OCI-LY7 (cell line): ENCODE measurements at regions not wholly inside any gene's neighbourhood (a gene's known extent, or its start where the extent isn't known, plus 50 kb on each side); places are given as distances from the start of the nearest gene placed in this dataset.

Experiments
- BruUV-seq: library from RNA; stranded (reverse); fragments of 400-500 nt; replicated peaks from 2 replicates; lab custom pipeline; 2021; lab: Mats Ljungman, UMichigan
- CTCF ChIA-PET: fragments of 300-600 bp; sonication (Branson Sonifier 250); formaldehyde crosslinking; loops from one replicate; lab custom pipeline; 2022; ENCODE audit warnings: antibody characterized with exemption; ENCODE audit not compliant: unreplicated experiment; lab: Charles Lee
- POLR2A ChIA-PET: fragments of 300-600 bp; sonication (Branson Sonifier 250); formaldehyde crosslinking; loops from one replicate; lab custom pipeline; 2022; ENCODE audit warnings: antibody characterized with exemption; lab: Charles Lee
- DNase-seq: peaks from one replicate; pipeline ENCODE4 v3.0.0-alpha.2; 2015; ENCODE audit warnings: low spot score
- H2AFZ ChIP-seq: fragments of 200-600 bp; sonication (generic), shearing (Covaris generic); 2 replicates; pipeline ENCODE4 v1.6.1; 2014; ENCODE audit warnings: mild to moderate bottlenecking, antibody characterized with exemption, low read length, moderate library complexity
- H3K27ac ChIP-seq: fragments of 200-600 bp; sonication (generic); 2 replicates; pipeline ENCODE4 v1.5.1; 2014; ENCODE audit warnings: mixed run types, low read depth, mild to moderate bottlenecking, moderate library complexity, low read length, inconsistent platforms; ENCODE audit not compliant: poor library complexity, severe bottlenecking
- H3K36me3 ChIP-seq: fragments of 200-600 bp; sonication (generic); 2 replicates; pipeline ENCODE4 v1.6.1; 2014; ENCODE audit warnings: mild to moderate bottlenecking, antibody characterized with exemption, low read length, moderate library complexity, mixed read lengths; ENCODE audit not compliant: insufficient read depth
- H3K4me1 ChIP-seq: fragments of 200-600 bp; sonication (generic); 2 replicates; pipeline ENCODE4 v1.5.1; 2014; ENCODE audit warnings: mild to moderate bottlenecking, low read length; ENCODE audit not compliant: insufficient read depth, poor library complexity, severe bottlenecking
- H3K4me2 ChIP-seq: fragments of 200-600 bp; sonication (generic); 2 replicates; pipeline ENCODE4 v1.6.1; 2014; ENCODE audit warnings: mild to moderate bottlenecking, low read length
- H3K4me3 ChIP-seq: fragments of 200-600 bp; sonication (generic); 2 replicates; pipeline ENCODE4 v1.5.1; 2014; ENCODE audit warnings: mild to moderate bottlenecking, low read depth, low read length; ENCODE audit not compliant: poor library complexity, severe bottlenecking
- H3K79me2 ChIP-seq: fragments of 200-600 bp; sonication (generic); 2 replicates; pipeline ENCODE4 v1.6.1; 2016; ENCODE audit warnings: low read depth, mild to moderate bottlenecking, low read length, moderate library complexity, mixed read lengths; ENCODE audit not compliant: insufficient read depth
- H3K9me2 ChIP-seq: fragments of 200-600 bp; sonication (generic); 2 replicates; pipeline ENCODE4 v1.6.1; 2016; ENCODE audit warnings: mild to moderate bottlenecking, low read length, mixed read lengths; ENCODE audit not compliant: insufficient read depth
- H3K9me3 ChIP-seq: fragments of 200-600 bp; sonication (generic); 2 replicates; pipeline ENCODE4 v1.6.1; 2014; ENCODE audit warnings: mild to moderate bottlenecking, mixed run types, low read length, mixed read lengths
- H4K20me1 ChIP-seq: fragments of 200-600 bp; sonication (generic); 2 replicates; pipeline ENCODE4 v1.6.1; 2014; ENCODE audit warnings: mild to moderate bottlenecking, antibody characterized with exemption, low read length, moderate library complexity, mixed read lengths; ENCODE audit not compliant: insufficient read depth
- CTCF ChIP-seq: fragments of 200-600 bp; sonication (generic); conservative IDR thresholded peaks from 2 replicates; pipeline ENCODE4 v1.5.1; 2014; ENCODE audit warnings: mild to moderate bottlenecking, antibody characterized with exemption, low read length, moderate library complexity, mixed read lengths
- EZH2phosphoT487 ChIP-seq: fragments of 200-600 bp; sonication (generic); IDR thresholded peaks from 2 replicates; pipeline ENCODE4 v1.6.1; 2018; ENCODE audit warnings: low read depth, borderline replicate concordance, mild to moderate bottlenecking, mixed run types, antibody characterized with exemption, low read length, moderate library complexity, mixed read lengths
- intact Hi-C: fragments of 100-400 bp; cut with micrococcal nuclease; formaldehyde crosslinking; loops from one replicate; pipeline ENCODE4 v1.10.0; 2022; ENCODE audit not compliant: unreplicated experiment

- DNase-seq: no peak
- H4K20me1 ChIP-seq: no peaks in the 10 kb centered on the region
- no peaks in the 10 kb centered on the region for H3K9me2 ChIP-seq
- H3K36me3 ChIP-seq: no peaks in the 10 kb centered on the region
- H3K4me3 ChIP-seq: no peak overlapping the region
- ChIA-PET CTCF (no interaction called here), POLR2A (no interaction called here)
- no peak overlapping the region for H3K4me2 ChIP-seq
- no peak for TF ChIP-seq EZH2phosphoT487
- TF ChIP-seq CTCF: no peak
- intact Hi-C loops: no loop called here
- no peaks in the 10 kb centered on the region for H3K4me1 ChIP-seq
- no peak overlapping the region for H3K27ac ChIP-seq
- H3K9me3 ChIP-seq: no peaks in the 10 kb centered on the region
- BruUV-seq: no TSS peak
- H3K79me2 ChIP-seq: no peaks in the 10 kb centered on the region
- no peak overlapping the region for H2AFZ ChIP-seq
Measured at GRCh38 chr1:29944253-29944905, 708.1 kb downstream of the PTPRU start.

- POLR2A ChIA-PET: no interaction called here
- no TSS peak for BruUV-seq
Measured at GRCh38 chr1:29943034-29943433, 706.7 kb downstream of the PTPRU start.

More at GRCh38 chr1:29943034-29943433, 706.7 kb downstream of the PTPRU start:
- no peaks in the 10 kb centered on the region for H3K9me3 ChIP-seq
- no peak for TF ChIP-seq EZH2phosphoT487
- TF ChIP-seq CTCF: no peak
- H3K4me1 ChIP-seq: no peaks in the 10 kb centered on the region
- CTCF ChIA-PET: no interaction called here
- H3K27ac ChIP-seq: no peak overlapping the region
- no peak overlapping the region for H2AFZ ChIP-seq
- no peaks in the 10 kb centered on the region for H3K79me2 ChIP-seq
- no peak for DNase-seq
- intact Hi-C loops: no loop called here
- no peaks in the 10 kb centered on the region for H4K20me1 ChIP-seq
- H3K36me3 ChIP-seq: no peaks in the 10 kb centered on the region
- H3K4me2 ChIP-seq: no peak overlapping the region
- no peaks in the 10 kb centered on the region for H3K9me2 ChIP-seq
- H3K4me3 ChIP-seq: no peak overlapping the region
